ENCODE measurements at regions not wholly inside any gene's neighbourhood (a gene's known extent, or its start where the extent isn't known, plus 50 kb on each side); places are given as distances from the start of the nearest gene placed in this dataset.

GRCh38 chr2:16615687-16616615, 49.7 kb downstream of the CYRIA start:
- no peak for DNase-seq

- no peak for DNase-seq
Observed at GRCh38 chr2:16615246-16615645, 50.4 kb downstream of the CYRIA start.

- peak; percentile 1 for DNase-seq
Observed at GRCh38 chr2:16614314-16614860, 51.2 kb downstream of the CYRIA start.

GRCh38 chr2:16613539-16614011, 52.1 kb downstream of the CYRIA start:
- peak; percentile 1 for DNase-seq

- no peak for DNase-seq
Observed at GRCh38 chr2:16612490-16612889, 53.1 kb downstream of the CYRIA start.

- no peak for DNase-seq
Observed at GRCh38 chr2:16609786-16610185, 55.8 kb downstream of the CYRIA start.

GRCh38 chr2:16608661-16609643, 56.7 kb downstream of the CYRIA start:
- DNase-seq, result peak; percentile 77

GRCh38 chr2:16607301-16607700, 58.3 kb downstream of the CYRIA start:
- DNase-seq, result no peak

GRCh38 chr2:16604236-16604635, 61.4 kb downstream of the CYRIA start:
- DNase-seq, result no peak

GRCh38 chr2:16591370-16591933, 74.2 kb downstream of the CYRIA start:
- no peak for DNase-seq

- no peak for DNase-seq
Observed at GRCh38 chr2:16589465-16589864, 76.2 kb downstream of the CYRIA start.

GRCh38 chr2:16588565-16588964, 77.1 kb downstream of the CYRIA start:
- no peak for DNase-seq

GRCh38 chr2:16587601-16588000, 78.0 kb downstream of the CYRIA start:
- no peak for DNase-seq

GRCh38 chr2:16584824-16585540, 80.7 kb downstream of the CYRIA start:
- no peak for DNase-seq

- DNase-seq, result no peak
Observed at GRCh38 chr2:16584084-16584483, 81.5 kb downstream of the CYRIA start.

GRCh38 chr2:16581241-16581640, 84.4 kb downstream of the CYRIA start:
- no peak for DNase-seq

- no peak for DNase-seq
Observed at GRCh38 chr2:16578081-16578480, 87.6 kb downstream of the CYRIA start.

- DNase-seq, result no peak
Observed at GRCh38 chr2:16570516-16570915, 95.1 kb downstream of the CYRIA start.

GRCh38 chr2:16568998-16569784, 96.4 kb downstream of the CYRIA start:
- DNase-seq, result no peak

GRCh38 chr2:16566701-16567100, 98.9 kb downstream of the CYRIA start:
- DNase-seq, result no peak

- DNase-seq, result no peak
Observed at GRCh38 chr2:16565481-16565880, 100.2 kb downstream of the CYRIA start.
